Mesendoderm (in vitro differentiated cells): ENCODE measurements at regions not wholly inside any gene's neighbourhood (a gene's known extent, or its start where the extent isn't known, plus 50 kb on each side); places are given as distances from the start of the nearest gene placed in this dataset.

Experiments used
- DNase-seq: peaks from one replicate; pipeline ENCODE4 v3.0.0; 2013
- H2AK5ac ChIP-seq: 2 replicates; pipeline ENCODE4 v1.6.1; 2013; ENCODE audit warnings: low read length, inconsistent platforms
- H2BK120ac ChIP-seq: 2 replicates; pipeline ENCODE4 v1.6.1; 2013; ENCODE audit warnings: low read depth, mild to moderate bottlenecking, low read length, moderate library complexity, mixed read lengths
- H2BK15ac ChIP-seq: replicated peaks from 2 replicates; pipeline ENCODE4 v1.6.1; 2013; ENCODE audit warnings: low read depth, mild to moderate bottlenecking, moderate library complexity
- H2BK5ac ChIP-seq: 2 replicates; pipeline ENCODE4 v1.6.1; 2013; ENCODE audit warnings: low read length, inconsistent platforms
- H3K18ac ChIP-seq: 2 replicates; pipeline ENCODE4 v1.6.1; 2013; ENCODE audit warnings: mild to moderate bottlenecking, low read length, mixed read lengths
- H3K23ac ChIP-seq: one replicate; pipeline ENCODE4 v1.6.1; 2013; ENCODE audit warnings: low read length
- H3K27ac ChIP-seq: 2 replicates; pipeline ENCODE4 v1.5.1; 2013; ENCODE audit warnings: low read depth, mild to moderate bottlenecking, inconsistent platforms, low read length, moderate library complexity
- H3K27me3 ChIP-seq: 2 replicates; pipeline ENCODE4 v1.6.1; 2013; ENCODE audit warnings: low read length, control low read depth, mild to moderate bottlenecking, inconsistent platforms; ENCODE audit not compliant: insufficient read depth, poor library complexity
- H3K36me3 ChIP-seq: 2 replicates; pipeline ENCODE4 v1.6.1; 2013; ENCODE audit warnings: low read length, inconsistent platforms; ENCODE audit not compliant: control insufficient read depth, insufficient read depth
- H3K4ac ChIP-seq: one replicate; pipeline ENCODE4 v1.6.1; 2013; ENCODE audit warnings: low read depth, mild to moderate bottlenecking, low read length, moderate library complexity
- H3K4me1 ChIP-seq: 2 replicates; pipeline ENCODE4 v1.6.1; 2013; ENCODE audit warnings: low read depth, low read length, inconsistent platforms; ENCODE audit not compliant: control insufficient read depth
- H3K4me2 ChIP-seq: 2 replicates; pipeline ENCODE4 v1.6.1; 2013; ENCODE audit warnings: low read length
- H3K4me3 ChIP-seq: 2 replicates; pipeline ENCODE4 v1.5.1; 2013; ENCODE audit warnings: mild to moderate bottlenecking, low read length
- H3K56ac ChIP-seq: one replicate; pipeline ENCODE4 v1.6.1; 2013; ENCODE audit warnings: low read length
- H3K79me1 ChIP-seq: 2 replicates; pipeline ENCODE4 v1.6.1; 2013; ENCODE audit warnings: low read length, inconsistent platforms
- H3K79me2 ChIP-seq: 2 replicates; pipeline ENCODE4 v1.6.1; 2013; ENCODE audit warnings: mild to moderate bottlenecking, low read length; ENCODE audit not compliant: control insufficient read depth, insufficient read depth
- H3K9ac ChIP-seq: 2 replicates; pipeline ENCODE4 v1.6.1; 2013; ENCODE audit warnings: low read length, inconsistent platforms
- H4K5ac ChIP-seq: one replicate; pipeline ENCODE4 v1.6.1; 2013; ENCODE audit warnings: low read length
- H4K8ac ChIP-seq: one replicate; pipeline ENCODE4 v1.6.1; 2013; ENCODE audit warnings: low read depth, mild to moderate bottlenecking, control low read depth, low read length, moderate library complexity
- WGBS: extraction: QIAGEN DNeasy Blood & Tissue Kit; methylation state at CpG from one replicate; pipeline ENCODE4 v1.1.7; 2013; ENCODE audit warnings: low lambda C conversion rate, missing lambda C conversion rate; ENCODE audit not compliant: insufficient coverage; ENCODE audit errors: extremely low coverage; 5-methylcytosine and 5-hydroxymethylcytosine counted together

GRCh38 chr21:21751286-21751685, 753.1 kb downstream of the NCAM2 start:
- H3K79me1 ChIP-seq, result no peaks in the 10 kb centered on the region
- no peaks in the 10 kb centered on the region for H3K4me1 ChIP-seq
- H3K9ac ChIP-seq, result no peak overlapping the region
- no peaks in the 10 kb centered on the region for H3K27me3 ChIP-seq
- no peak overlapping the region for H2AK5ac ChIP-seq
- no peak overlapping the region for H3K4me2 ChIP-seq
- no peak overlapping the region for H3K4me3 ChIP-seq
- WGBS, result no CpG with 5 or more reads among the region's 1 CpG
- H2BK15ac ChIP-seq, result no peak overlapping the region
- H3K18ac ChIP-seq, result no peak overlapping the region
- no peak overlapping the region for H4K8ac ChIP-seq
- no peak overlapping the region for H3K56ac ChIP-seq
- no peak overlapping the region for H3K23ac ChIP-seq
- no peaks in the 10 kb centered on the region for H3K36me3 ChIP-seq
- no peak overlapping the region for H2BK120ac ChIP-seq
- H3K4ac ChIP-seq, result no peak overlapping the region
- H2BK5ac ChIP-seq, result no peak overlapping the region
- DNase-seq, result no peak
- H3K79me2 ChIP-seq, result no peaks in the 10 kb centered on the region
- no peak overlapping the region for H3K27ac ChIP-seq
- no peak overlapping the region for H4K5ac ChIP-seq

DNA sequence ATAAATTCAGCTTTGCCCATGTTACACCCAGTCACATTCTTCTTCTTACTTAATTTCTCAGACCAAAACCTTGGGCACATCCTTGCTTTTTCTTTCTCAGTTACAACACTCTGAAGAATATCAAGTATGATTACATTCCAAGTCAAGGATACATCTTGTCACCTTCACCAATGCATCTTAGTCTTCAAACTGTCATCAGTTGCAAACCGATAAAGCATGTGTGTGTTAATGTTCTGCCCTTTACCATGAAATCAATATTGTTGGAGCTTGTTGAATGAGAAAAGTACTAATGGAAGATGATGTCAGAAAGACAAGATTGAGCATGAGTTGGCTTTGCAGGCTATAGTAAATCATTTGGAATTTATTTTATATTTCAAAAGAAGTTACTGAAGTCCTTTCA, 764.6 kb downstream of the NCAM2 start:
- Histone ChIP-seq H3K4me1 (no peaks in the 10 kb centered on the region), H4K8ac (no peak overlapping the region), H3K27ac (no peak overlapping the region), H3K27me3 (no peaks in the 10 kb centered on the region), H3K79me2 (no peaks in the 10 kb centered on the region), H2BK5ac (no peak overlapping the region), H4K5ac (no peak overlapping the region), H2BK120ac (no peak overlapping the region), H3K4ac (no peak overlapping the region), H3K23ac (no peak overlapping the region), H3K36me3 (no peaks in the 10 kb centered on the region), H3K4me3 (no peak overlapping the region), H3K56ac (no peak overlapping the region), H3K4me2 (no peak overlapping the region), H3K18ac (no peak overlapping the region), H2BK15ac (no peak overlapping the region), H3K9ac (no peak overlapping the region), H3K79me1 (no peaks in the 10 kb centered on the region), H2AK5ac (no peak overlapping the region)
- no peak for DNase-seq
- no CpG with 5 or more reads among the region's 1 CpG for WGBS

GRCh38 chr21:21764281-21764680, 766.1 kb downstream of the NCAM2 start:
- Histone ChIP-seq H2BK15ac (no peak overlapping the region), H3K56ac (no peak overlapping the region), H3K79me2 (no peaks in the 10 kb centered on the region), H3K9ac (no peak overlapping the region), H2BK120ac (no peak overlapping the region), H4K5ac (no peak overlapping the region), H3K27ac (no peak overlapping the region), H2AK5ac (no peak overlapping the region), H3K4me3 (no peak overlapping the region), H3K4me2 (no peak overlapping the region), H3K4me1 (no peaks in the 10 kb centered on the region), H4K8ac (no peak overlapping the region), H2BK5ac (no peak overlapping the region), H3K23ac (no peak overlapping the region), H3K18ac (no peak overlapping the region), H3K79me1 (no peaks in the 10 kb centered on the region), H3K27me3 (no peaks in the 10 kb centered on the region), H3K36me3 (no peaks in the 10 kb centered on the region), H3K4ac (no peak overlapping the region)
- DNase-seq, result no peak
- 83% methylated on average over 1 of the region's 2 CpGs for WGBS

GRCh38 chr21:21767276-21767675, 769.1 kb downstream of the NCAM2 start:
- Histone ChIP-seq H3K27ac (no peak overlapping the region), H2AK5ac (no peak overlapping the region), H3K79me2 (no peaks in the 10 kb centered on the region), H3K4me2 (no peak overlapping the region), H2BK5ac (no peak overlapping the region), H2BK120ac (no peak overlapping the region), H4K8ac (no peak overlapping the region), H3K4ac (no peak overlapping the region), H3K56ac (no peak overlapping the region), H3K9ac (no peak overlapping the region), H3K36me3 (no peaks in the 10 kb centered on the region), H3K79me1 (no peaks in the 10 kb centered on the region), H2BK15ac (no peak overlapping the region), H3K4me1 (no peaks in the 10 kb centered on the region), H3K27me3 (no peaks in the 10 kb centered on the region), H4K5ac (no peak overlapping the region), H3K4me3 (no peak overlapping the region), H3K18ac (no peak overlapping the region), H3K23ac (no peak overlapping the region)
- no CpG with 5 or more reads among the region's 5 CpGs for whole genome bisulfite sequencing
- no peak for DNase-seq

GRCh38 chr21:21788591-21788990, 790.4 kb downstream of the NCAM2 start:
- Histone ChIP-seq H2AK5ac (no peak overlapping the region), H3K56ac (no peak overlapping the region), H2BK15ac (no peak overlapping the region), H3K27ac (no peak overlapping the region), H3K4me3 (no peak overlapping the region), H3K23ac (no peak overlapping the region), H3K4me2 (no peak overlapping the region), H3K4ac (no peak overlapping the region), H3K79me1 (no peaks in the 10 kb centered on the region), H3K27me3 (no peaks in the 10 kb centered on the region), H3K9ac (no peak overlapping the region), H3K79me2 (no peaks in the 10 kb centered on the region), H4K8ac (no peak overlapping the region), H3K4me1 (no peaks in the 10 kb centered on the region), H2BK120ac (no peak overlapping the region), H3K36me3 (no peaks in the 10 kb centered on the region), H4K5ac (no peak overlapping the region), H2BK5ac (no peak overlapping the region), H3K18ac (no peak overlapping the region)
- no peak for DNase-seq

- Histone ChIP-seq H3K79me2 (no peaks in the 10 kb centered on the region), H3K4me1 (no peaks in the 10 kb centered on the region), H3K4me2 (no peak overlapping the region), H3K18ac (no peak overlapping the region), H3K27me3 (no peaks in the 10 kb centered on the region), H3K4ac (no peak overlapping the region), H3K79me1 (no peaks in the 10 kb centered on the region), H3K23ac (no peak overlapping the region), H2BK5ac (no peak overlapping the region), H4K8ac (no peak overlapping the region), H3K56ac (no peak overlapping the region), H2AK5ac (no peak overlapping the region), H2BK120ac (no peak overlapping the region), H2BK15ac (no peak overlapping the region), H4K5ac (no peak overlapping the region), H3K9ac (no peak overlapping the region), H3K4me3 (no peak overlapping the region), H3K36me3 (no peaks in the 10 kb centered on the region), H3K27ac (no peak overlapping the region)
- peak; percentile 11 for DNase-seq
- no CpG with 5 or more reads among the region's 2 CpGs for WGBS
These were observed 803.7 kb downstream of the NCAM2 start for GRCh38 chr21:21801921-21802320.
